ENCODE measurements at regions not wholly inside any gene's neighbourhood (a gene's known extent, or its start where the extent isn't known, plus 50 kb on each side); places are given as distances from the start of the nearest gene placed in this dataset.
"Not testable (repeated sequence)": the region's sequence is repeated elsewhere in the genome, so short reads cannot be mapped to it uniquely, and the experiment has no call there.

GRCh38 chr18:67455890-67456501 lies 60.5 kb downstream of the DSEL start:
- DNase-seq (ENCODE audit: low spot score) = no peak

GRCh38 chr18:67453901-67454300 lies 62.6 kb downstream of the DSEL start:
- no peak for DNase-seq (ENCODE audit: low spot score)

DNA sequence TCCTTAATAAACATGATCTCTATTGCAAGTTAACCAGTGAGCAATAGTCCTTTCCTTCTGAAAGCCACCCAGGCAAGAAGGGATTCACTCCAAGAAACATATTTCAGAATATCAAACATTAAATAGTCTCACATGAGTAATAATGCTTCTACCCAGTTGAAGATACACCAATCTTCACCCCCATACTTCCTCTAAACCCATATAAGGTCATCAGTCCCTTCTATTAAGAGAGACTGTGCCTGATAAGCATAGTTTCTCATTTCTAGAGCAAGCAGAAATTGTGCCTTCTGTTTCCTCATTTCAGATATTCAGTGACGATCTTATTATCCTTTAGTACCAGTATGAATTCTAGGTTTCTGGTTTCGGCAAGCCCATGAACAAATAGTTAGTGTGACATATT lies 64.6 kb downstream of the DSEL start:
- no peak for DNase-seq (ENCODE audit: low spot score)

DNA sequence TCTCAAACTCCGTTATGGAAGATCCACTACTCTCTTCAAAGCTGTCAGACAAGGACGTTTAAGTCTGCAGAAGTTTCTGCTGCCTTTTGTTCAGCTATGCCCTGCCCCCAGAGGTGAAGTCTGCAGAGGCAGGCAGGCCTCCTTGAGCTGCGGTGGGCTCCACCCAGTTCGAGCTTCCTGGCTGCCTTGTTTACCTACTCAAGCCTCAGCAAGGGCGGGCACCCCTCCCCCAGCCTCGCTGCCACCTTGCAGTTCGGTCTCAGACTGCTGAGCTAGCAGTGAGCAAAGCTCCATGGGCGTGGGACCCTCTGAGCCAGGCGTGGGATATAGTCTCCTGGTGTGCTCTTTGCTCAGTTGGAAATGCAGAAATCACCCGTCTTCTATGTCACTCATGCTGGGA lies 65.4 kb downstream of the DSEL start:
- DNase-seq (ENCODE audit: low spot score) = not testable (repeated sequence)

DNA sequence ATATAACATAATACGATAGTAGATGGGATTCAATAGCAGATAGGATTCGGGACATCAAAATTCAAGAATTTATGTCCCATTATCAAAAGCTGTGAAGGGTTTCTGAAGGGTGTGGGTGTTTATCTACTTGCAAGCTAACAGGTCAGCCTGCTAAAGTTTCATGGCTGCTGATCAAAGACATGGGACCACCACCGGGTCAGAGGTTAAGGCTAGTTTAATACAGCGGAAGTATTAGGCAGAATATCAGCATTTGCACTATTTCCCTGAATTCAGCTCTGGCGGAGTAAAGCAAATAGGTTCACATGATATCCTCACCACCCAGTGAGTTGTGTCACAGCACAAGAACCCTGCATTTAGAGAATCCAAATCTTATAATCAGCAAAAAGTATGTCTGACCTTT lies 82.5 kb downstream of the DSEL start:
- DNase-seq (ENCODE audit: low spot score) = no peak

- DNase-seq (ENCODE audit: low spot score) = no peak
Measured at GRCh38 chr18:67432806-67433205, 83.7 kb downstream of the DSEL start.

GRCh38 chr18:67428805-67429204 lies 87.7 kb downstream of the DSEL start:
- no peak for DNase-seq (ENCODE audit: low spot score)

- no peak for DNase-seq (ENCODE audit: low spot score)
Measured at GRCh38 chr18:67428158-67428557, 88.4 kb downstream of the DSEL start.

GRCh38 chr18:67426486-67426885 lies 90.0 kb downstream of the DSEL start:
- no peak for DNase-seq (ENCODE audit: low spot score)

DNA sequence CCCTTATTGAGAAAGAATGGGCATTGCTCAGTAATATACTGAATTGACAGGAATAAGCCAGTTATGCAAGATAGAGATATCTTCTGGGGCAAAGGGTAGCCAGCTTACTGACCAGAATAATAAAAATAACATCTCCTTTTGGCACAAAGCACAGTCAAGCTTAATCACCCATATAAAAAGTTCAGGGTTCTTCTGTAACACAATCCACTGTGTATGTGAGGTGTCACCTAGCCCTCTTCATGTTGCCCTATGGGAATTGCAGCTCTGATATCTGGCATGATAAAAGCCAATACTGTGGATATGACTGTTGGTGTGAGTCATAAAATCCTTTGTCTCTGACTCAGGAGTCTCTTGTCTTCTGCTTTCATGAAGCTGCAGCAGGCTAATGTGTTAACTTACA lies 90.8 kb downstream of the DSEL start:
- DNase-seq (ENCODE audit: low spot score) = no peak

GRCh38 chr18:67421651-67422050 lies 94.9 kb downstream of the DSEL start:
- no peak for DNase-seq (ENCODE audit: low spot score)

- peak; percentile 21 for DNase-seq (ENCODE audit: low spot score)
Measured at GRCh38 chr18:67417864-67418523, 98.5 kb downstream of the DSEL start.

DNA sequence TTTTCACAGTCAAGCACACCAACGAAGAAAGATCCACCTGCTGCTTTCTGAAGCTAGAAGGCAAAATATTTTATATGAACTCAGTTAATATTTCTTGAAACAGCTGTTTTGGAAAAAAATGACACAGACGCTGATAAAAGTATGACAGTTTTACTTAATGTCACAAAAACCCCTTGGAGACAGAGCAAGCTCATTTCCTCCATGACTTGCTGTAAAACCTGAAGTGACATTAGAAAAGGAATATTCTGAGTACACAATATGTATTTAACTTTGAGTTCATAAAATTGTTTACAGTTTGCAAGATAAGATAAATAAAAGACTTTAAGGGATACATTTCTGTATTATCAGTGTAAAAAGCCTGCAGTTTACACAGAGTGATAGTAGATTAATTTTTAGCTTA lies 105.4 kb downstream of the DSEL start:
- no peak for DNase-seq (ENCODE audit: low spot score)

GRCh38 chr18:67410075-67411070 lies 106.1 kb downstream of the DSEL start:
- DNase-seq (ENCODE audit: low spot score) = no peak

- DNase-seq (ENCODE audit: low spot score) = no peak
Measured at GRCh38 chr18:67408240-67408639, 108.3 kb downstream of the DSEL start.

- DNase-seq (ENCODE audit: low spot score) = no peak
Measured at GRCh38 chr18:67406714-67407113, 109.8 kb downstream of the DSEL start.

GRCh38 chr18:67402543-67402942 lies 114.0 kb downstream of the DSEL start:
- DNase-seq (ENCODE audit: low spot score) = no peak

- no peak for DNase-seq (ENCODE audit: low spot score)
Measured at GRCh38 chr18:67400502-67401117, 115.9 kb downstream of the DSEL start.

DNA sequence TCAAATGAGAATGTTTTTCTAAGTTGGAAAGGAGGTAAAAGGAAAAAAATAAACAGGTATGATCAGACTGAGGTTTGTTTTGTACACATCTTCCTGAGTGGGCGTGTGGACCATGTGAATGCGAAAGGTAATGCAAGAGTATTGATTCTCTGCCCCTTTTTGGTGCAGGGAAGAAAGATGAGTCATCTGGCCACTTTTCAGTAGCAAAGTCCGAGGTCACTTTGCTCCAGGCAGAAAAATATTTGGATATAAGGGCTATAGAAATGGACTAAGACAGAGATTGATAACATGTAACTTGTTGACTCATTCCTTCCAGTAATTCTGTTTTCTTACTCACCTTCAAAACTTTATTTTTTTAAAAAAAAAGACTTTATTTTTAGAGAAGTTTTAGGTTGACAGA lies 130.5 kb downstream of the DSEL start:
- no peak for DNase-seq (ENCODE audit: low spot score)

- no peak for DNase-seq (ENCODE audit: low spot score)
Measured at GRCh38 chr18:67385455-67385854, 131.1 kb downstream of the DSEL start.

- not testable (repeated sequence) for DNase-seq (ENCODE audit: low spot score)
Measured at GRCh38 chr18:67384057-67384456, 132.5 kb downstream of the DSEL start.

- DNase-seq (ENCODE audit: low spot score) = no peak
Measured at GRCh38 chr18:67381608-67382150, 134.8 kb downstream of the DSEL start.
